ENCODE measurements at regions not wholly inside any gene's neighbourhood (a gene's known extent, or its start where the extent isn't known, plus 50 kb on each side); places are given as distances from the start of the nearest gene placed in this dataset.
A peak's percentile ranks its signal among the peaks of the same experiment; 100 is the strongest.

DNA sequence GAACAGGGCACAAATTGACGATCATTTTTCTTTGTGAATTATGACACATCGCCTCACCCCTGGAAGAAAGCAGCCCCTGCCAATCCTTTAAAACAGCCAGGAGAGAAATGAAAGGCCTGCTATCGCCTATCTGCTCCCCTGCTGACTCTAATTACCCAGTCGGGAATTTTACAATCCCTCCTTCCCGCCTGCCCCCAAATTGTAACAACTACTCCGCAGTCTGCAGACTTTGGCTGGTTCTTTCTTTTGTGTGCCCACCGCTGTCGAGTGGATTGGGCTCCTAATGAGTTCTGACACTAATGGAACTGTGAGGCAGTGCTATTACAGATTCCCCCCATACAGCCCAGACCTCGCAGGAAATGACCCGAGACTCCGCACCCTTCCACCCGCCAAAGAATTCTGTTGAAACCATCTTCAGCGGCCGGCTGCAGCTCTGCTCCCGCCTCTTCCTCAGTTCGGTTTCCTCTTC lies 281.2 kb upstream of the PARD3B start:
- DNase-seq (ENCODE audit: low spot score) (no peak), ATAC-seq (no peak)

DNA sequence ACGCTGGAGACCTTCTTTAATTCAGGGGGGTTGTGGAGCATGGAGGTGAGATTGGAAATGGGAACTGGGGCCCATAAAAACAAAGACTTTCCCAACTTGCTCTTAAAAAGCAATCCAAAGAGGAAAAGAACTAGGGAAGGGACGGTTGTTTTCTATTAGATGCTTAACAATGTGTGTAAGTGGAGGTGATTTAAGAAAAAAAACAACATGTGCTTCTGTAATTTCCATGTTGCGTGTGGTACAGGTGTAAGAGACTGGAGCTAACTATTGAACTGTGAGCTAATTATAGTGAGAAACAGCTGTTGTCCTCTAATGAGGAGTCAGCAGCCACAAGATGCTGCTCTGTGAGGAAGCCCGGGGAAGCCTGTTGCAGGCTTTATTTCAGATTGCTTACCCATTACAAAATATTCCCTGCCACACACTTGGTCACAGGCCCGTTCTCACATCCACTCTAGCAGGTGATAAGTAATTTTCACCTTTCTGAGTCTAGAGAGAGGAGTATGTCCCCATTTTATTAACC lies 280.6 kb upstream of the PARD3B start:
- DNase-seq (ENCODE audit: low spot score) (no peak), ATAC-seq (no peak)

- no peak for ATAC-seq
- DNase-seq (ENCODE audit: low spot score), result no peak
Observed at GRCh38 chr2:204265681-204266181, 279.5 kb upstream of the PARD3B start.

- DNase-seq (ENCODE audit: low spot score), result no peak
- ATAC-seq, result no peak
Observed at GRCh38 chr2:204268458-204268857, 276.8 kb upstream of the PARD3B start.

DNA sequence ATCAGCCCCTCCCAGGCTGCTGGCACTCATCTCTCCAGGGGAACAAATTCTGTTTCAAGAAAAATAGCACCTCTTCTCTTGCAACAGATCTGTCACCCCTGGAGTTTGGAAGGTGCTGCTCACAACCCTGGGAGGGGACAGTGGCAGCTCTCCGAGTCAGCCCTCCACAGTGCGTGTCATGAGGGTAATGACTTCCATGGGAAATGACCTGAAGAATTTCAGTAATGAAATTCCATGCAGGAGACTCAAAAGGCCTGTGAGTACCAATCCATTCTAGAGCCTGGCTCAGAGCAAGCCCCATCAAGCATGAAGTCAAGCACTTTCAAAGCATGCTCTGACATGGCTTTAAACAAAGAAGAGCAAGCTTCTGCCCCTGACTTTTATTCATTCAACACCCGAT lies 276.3 kb upstream of the PARD3B start:
- ATAC-seq (no peak), DNase-seq (ENCODE audit: low spot score) (no peak)

DNA sequence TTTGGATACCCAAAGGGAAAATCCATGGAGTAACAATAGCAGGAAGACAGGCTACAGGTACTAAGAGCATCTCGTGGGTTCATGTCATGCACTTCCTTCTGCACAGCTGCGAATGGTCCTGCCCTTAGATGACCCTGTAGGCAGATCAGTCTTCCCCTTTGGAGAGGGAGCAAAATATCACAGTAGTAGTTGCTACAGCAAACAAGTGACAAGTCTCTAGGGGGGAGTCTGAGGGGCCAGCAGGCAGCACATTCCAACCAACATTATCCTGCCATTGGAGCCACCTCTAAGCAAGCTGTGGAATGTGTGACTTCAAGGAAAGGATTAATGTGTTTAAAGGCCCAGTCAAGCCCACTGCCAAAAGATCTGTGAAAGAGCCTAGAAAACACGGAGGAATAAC lies 273.2 kb upstream of the PARD3B start:
- DNase-seq (ENCODE audit: low spot score), result no peak
- ATAC-seq, result no peak

DNA sequence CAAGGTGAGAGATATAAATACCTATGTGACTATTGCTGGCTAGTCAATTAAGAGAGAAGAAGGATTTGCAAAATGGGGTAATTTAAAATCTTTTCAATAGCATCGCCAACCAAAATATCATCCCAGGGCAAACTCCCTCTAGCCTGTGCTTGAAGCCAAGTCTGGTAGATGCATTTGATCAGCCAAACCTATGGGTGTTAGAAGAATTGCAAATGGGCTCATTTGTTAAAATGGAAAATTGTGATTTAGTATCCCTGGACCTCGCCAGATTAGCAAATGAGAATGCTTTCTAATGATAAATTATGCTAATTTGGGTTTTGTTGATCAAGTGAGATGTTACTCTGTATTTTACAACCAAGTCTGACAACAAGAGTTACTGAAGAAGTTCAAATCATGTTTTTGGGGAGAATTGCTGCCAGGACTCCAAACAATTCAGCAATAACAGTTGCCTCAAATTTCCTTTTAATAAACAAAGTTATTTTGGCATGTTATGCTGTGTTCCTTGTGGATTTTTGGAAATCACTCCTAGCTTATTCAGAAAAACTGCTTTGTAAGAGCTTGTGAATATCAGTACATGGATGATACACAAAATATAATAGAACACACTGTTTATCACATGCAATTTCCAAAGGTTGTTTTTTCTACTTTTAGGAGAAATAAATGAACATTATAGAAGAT lies 272.5 kb upstream of the PARD3B start:
- DNase-seq (ENCODE audit: low spot score) (no peak), ATAC-seq (no peak)

DNA sequence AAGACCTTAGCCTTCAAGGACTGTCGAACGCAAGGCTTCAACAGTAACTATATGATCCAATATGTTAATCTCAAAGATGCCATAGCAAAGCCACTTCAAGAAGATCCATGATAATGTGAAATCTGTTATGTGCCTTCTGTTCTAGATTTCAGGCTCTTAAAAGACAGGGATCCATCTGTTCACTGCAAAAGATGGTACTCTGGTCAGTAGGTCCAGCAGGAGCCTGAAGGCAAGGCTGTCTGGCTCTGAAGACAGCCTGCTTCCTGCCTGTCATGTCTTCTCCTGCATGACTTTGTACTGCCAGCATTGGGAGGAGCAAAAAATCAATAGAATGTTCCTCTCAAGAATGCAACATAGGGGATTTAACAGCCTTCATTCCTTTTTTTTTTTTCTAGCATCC lies 270.8 kb upstream of the PARD3B start:
- ATAC-seq, result no peak
- DNase-seq (ENCODE audit: low spot score), result no peak

DNA sequence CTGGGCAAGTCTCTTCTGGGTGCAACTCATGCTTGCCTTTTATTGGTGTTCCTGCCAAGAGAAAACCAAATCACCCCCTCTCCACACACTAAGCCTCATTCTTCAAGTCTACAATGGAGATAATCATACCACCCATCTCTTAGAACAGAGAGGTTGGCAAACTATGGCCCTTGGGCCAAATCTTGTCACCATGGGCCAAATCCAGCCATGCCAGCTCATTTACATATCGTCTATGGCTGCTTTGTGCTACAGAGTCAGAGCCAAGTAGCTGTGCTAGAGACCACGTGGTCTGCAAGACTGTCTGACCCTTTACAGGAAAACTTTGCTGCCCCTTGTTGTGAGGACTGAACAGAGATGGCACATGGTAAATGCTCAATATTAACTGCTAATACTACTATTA lies 270.3 kb upstream of the PARD3B start:
- ATAC-seq (no peak), DNase-seq (ENCODE audit: low spot score) (no peak)

DNA sequence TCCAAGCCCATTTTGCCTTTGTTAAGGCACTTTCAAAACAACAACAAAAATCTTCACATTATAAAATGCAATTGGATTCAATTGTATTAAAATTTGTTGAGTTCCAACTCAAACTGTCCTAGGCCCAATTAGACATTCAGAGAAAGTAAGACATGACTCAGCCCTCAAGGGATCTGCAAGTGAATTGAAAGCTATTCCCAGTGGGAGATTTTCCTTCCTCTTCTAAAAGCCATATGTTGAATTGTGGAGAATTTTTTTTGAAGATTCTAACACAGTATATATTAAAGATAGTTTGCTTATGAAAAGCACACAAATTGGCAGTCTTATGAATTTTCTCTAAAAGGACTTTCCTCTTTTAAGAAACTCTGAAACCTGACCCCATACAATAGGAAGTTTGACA lies 268.0 kb upstream of the PARD3B start:
- ATAC-seq, result no peak

GRCh38 chr2:204278454-204278853 lies 266.8 kb upstream of the PARD3B start:
- ATAC-seq, result no peak

More for the DNA sequence above, 268.0 kb upstream of the PARD3B start:
- no peak for DNase-seq (ENCODE audit: low spot score)

GRCh38 chr2:204279819-204280218 lies 265.5 kb upstream of the PARD3B start:
- DNase-seq (ENCODE audit: low spot score), result no peak

More at GRCh38 chr2:204278454-204278853, 266.8 kb upstream of the PARD3B start:
- no peak for DNase-seq (ENCODE audit: low spot score)

DNA sequence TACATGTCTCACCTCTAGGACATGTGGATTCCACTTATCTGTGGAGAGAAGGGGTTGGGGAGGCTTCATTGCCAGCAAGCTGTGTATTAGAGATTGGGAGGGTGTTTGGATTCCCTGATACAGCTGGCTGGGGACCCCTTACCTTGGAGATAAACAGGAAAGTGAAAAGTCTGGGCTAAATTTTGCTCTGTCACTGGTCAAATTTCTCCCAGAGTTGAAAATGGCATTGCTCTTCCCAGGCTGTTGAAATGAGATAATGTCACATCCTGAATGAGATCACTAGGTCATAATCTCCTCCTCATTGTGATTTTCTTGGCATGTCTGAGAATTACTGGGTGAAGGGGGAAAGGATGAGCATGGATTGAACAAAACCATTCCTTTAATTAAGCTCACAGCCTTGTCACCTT lies 265.0 kb upstream of the PARD3B start:
- no peak for DNase-seq (ENCODE audit: low spot score)
- no peak for ATAC-seq

More at GRCh38 chr2:204279819-204280218, 265.5 kb upstream of the PARD3B start:
- no peak for ATAC-seq

- DNase-seq (ENCODE audit: low spot score) (no peak), ATAC-seq (no peak)
Observed at GRCh38 chr2:204282081-204282480, 263.2 kb upstream of the PARD3B start.

- ATAC-seq (no peak), DNase-seq (ENCODE audit: low spot score) (no peak)
Observed at GRCh38 chr2:204282525-204282924, 262.8 kb upstream of the PARD3B start.

DNA sequence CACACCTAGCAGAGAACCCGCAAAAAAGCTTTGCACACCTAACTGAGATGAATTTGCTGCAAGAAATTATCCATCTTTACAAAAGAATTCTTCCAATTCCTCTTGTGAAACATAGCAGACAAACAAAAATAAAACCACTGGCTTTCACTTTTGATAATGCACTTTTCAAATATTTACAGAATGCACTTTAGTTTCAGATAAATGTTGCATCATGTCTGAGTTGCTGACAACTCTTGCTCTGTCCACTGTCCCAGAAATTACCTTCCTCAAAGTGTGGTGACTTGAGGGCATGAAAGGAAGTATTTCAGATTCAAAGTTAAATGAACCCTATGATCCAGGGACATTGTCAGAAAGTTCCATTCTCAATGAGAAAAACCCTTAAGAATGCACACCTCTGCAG lies 256.2 kb upstream of the PARD3B start:
- ATAC-seq (peak; percentile 13), DNase-seq (ENCODE audit: low spot score) (no peak)

- ATAC-seq (no peak), DNase-seq (ENCODE audit: low spot score) (no peak)
Observed at GRCh38 chr2:204292439-204292838, 252.8 kb upstream of the PARD3B start.

GRCh38 chr2:204293884-204294747 lies 251.2 kb upstream of the PARD3B start:
- no peak for DNase-seq (ENCODE audit: low spot score)
- ATAC-seq, result no peak

- ATAC-seq, result no peak
Observed at GRCh38 chr2:204298404-204298803, 246.9 kb upstream of the PARD3B start.

DNA sequence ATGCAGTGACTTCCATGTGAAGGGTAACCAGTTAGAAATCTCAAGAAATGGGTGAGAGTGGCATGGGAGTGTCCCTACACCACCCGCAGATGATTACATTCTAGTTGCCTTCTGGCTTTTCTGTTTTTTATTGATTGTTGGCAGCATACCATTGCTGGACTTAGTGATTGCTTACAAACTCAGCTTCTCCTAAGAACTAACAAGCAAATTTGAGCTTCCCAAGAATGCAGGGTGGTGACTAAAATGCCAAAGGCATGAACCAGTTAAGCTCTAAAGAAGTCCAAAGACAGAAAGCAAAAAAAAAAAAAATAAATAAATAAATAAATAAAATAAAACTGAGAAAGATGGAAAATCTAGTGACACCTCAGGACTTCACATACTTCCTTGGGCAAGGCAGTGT lies 245.5 kb upstream of the PARD3B start:
- no peak for DNase-seq (ENCODE audit: low spot score)
- no peak for ATAC-seq

More at GRCh38 chr2:204298404-204298803, 246.9 kb upstream of the PARD3B start:
- no peak for DNase-seq (ENCODE audit: low spot score)

DNA sequence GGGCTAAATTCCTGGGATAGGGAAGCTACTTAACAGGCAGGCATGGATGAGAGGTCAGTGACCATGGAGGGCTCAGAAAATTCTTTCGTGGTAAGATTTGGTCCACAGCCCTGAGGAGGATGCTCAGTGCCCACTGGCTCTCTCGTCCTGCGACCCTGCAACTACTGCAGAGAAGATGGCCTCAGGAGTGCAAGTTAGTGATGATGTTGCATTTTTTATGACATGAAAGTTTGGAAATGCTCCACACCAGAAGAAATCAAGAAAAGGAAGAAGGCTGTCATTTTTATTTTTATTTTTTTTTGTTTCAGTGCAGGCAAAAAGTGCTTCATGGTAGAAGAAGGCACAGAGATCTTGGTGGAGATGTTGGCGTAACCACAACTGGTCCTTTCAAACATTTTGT lies 238.6 kb upstream of the PARD3B start:
- DNase-seq (ENCODE audit: low spot score) (no peak), ATAC-seq (no peak)

DNA sequence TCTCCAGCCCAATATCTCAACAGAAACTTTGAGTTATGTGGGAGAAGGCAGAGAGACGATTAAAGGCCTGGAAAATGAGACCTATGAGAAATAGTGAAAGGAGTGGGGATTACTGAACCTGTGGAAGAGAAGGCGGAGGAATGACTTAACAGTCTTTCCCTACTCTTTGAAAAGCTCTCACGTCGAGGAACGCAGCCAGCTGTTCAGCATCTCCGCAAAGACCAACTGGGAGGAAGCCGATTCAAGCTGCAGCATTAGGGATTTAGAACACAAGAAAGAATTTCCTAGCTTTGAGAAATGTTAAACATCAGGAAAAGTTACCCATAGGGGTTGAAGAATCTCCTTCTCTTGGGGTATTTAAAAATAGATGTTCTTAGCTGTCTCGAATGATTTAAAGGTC lies 233.2 kb upstream of the PARD3B start:
- DNase-seq (ENCODE audit: low spot score), result no peak
- ATAC-seq, result no peak
